GM18505 (cell line): ENCODE measurements at regions not wholly inside any gene's neighbourhood (a gene's known extent, or its start where the extent isn't known, plus 50 kb on each side); places are given as distances from the start of the nearest gene placed in this dataset.

Experiments used
- ATAC-seq: cut with Tn5 transposase; IDR thresholded peaks from one replicate; pipeline ENCODE4 v1.9.1; 2021; ENCODE audit not compliant: unreplicated experiment
- POLR2A ChIP-seq: IDR thresholded peaks from 4 replicates; pipeline ENCODE4 v1.6.1; 2011; ENCODE audit warnings: borderline replicate concordance; ENCODE audit not compliant: insufficient read depth, insufficient read length; ENCODE audit errors: extremely low read depth

GRCh38 chr10:21191512-21191911 is 294.4 kb upstream of the NEBL start:
- ATAC-seq = no peak
- TF ChIP-seq POLR2A = no peak

GRCh38 chr10:21184984-21185383 is 287.9 kb upstream of the NEBL start:
- ATAC-seq = no peak
- no peak for TF ChIP-seq POLR2A

GRCh38 chr10:21184216-21184615 is 287.1 kb upstream of the NEBL start:
- no peak for TF ChIP-seq POLR2A
- no peak for ATAC-seq

- ATAC-seq = no peak
- TF ChIP-seq POLR2A = no peak
Measured at GRCh38 chr10:21183025-21183424, 285.9 kb upstream of the NEBL start.

- no peak for ATAC-seq
- TF ChIP-seq POLR2A = no peak
Measured at GRCh38 chr10:21181451-21181850, 284.3 kb upstream of the NEBL start.

GRCh38 chr10:21180604-21181003 is 283.5 kb upstream of the NEBL start:
- TF ChIP-seq POLR2A = no peak
- ATAC-seq = no peak

GRCh38 chr10:21176934-21177480 is 279.9 kb upstream of the NEBL start:
- no peak for TF ChIP-seq POLR2A
- no peak for ATAC-seq

- ATAC-seq = no peak
- TF ChIP-seq POLR2A = no peak
Measured at GRCh38 chr10:21175797-21176196, 278.7 kb upstream of the NEBL start.

- ATAC-seq = no peak
- no peak for TF ChIP-seq POLR2A
Measured at GRCh38 chr10:21174715-21175495, 277.8 kb upstream of the NEBL start.

GRCh38 chr10:21173802-21174714 is 276.9 kb upstream of the NEBL start:
- no peak for TF ChIP-seq POLR2A
- ATAC-seq = peak; percentile 66

GRCh38 chr10:21172930-21173801 is 276.1 kb upstream of the NEBL start:
- ATAC-seq = no peak
- TF ChIP-seq POLR2A = no peak

- ATAC-seq = no peak
- no peak for TF ChIP-seq POLR2A
Measured at GRCh38 chr10:21172542-21172929, 275.4 kb upstream of the NEBL start.
